Smooth muscle cell (in vitro differentiated cells): ENCODE measurements at regions not wholly inside any gene's neighbourhood (a gene's known extent, or its start where the extent isn't known, plus 50 kb on each side); places are given as distances from the start of the nearest gene placed in this dataset.

ENCODE experiments used
- DNase-seq: peaks from one replicate; lab custom pipeline; 2025; ENCODE audit not compliant: unreplicated experiment; lab: John Stamatoyannopoulos, UW
- H2AFZ ChIP-seq: fragments of 200-600 bp; sonication (generic); 2 replicates; pipeline ENCODE4 v1.6.0; 2016; ENCODE audit warnings: antibody characterized with exemption, low read depth, mild to moderate bottlenecking
- H3F3A ChIP-seq: fragments of 200-600 bp; sonication (generic); 2 replicates; pipeline ENCODE4 v1.6.0; 2017; ENCODE audit warnings: antibody characterized with exemption, low read depth
- H3K27ac ChIP-seq: fragments of 200-600 bp; sonication (generic); 2 replicates; pipeline ENCODE4 v1.5.1; 2016; ENCODE audit warnings: low read depth, mild to moderate bottlenecking
- H3K27me3 ChIP-seq: fragments of 200-600 bp; sonication (generic); 2 replicates; pipeline ENCODE4 v1.6.1; 2016; ENCODE audit warnings: low read depth, mild to moderate bottlenecking
- H3K36me3 ChIP-seq: fragments of 200-600 bp; sonication (generic); 2 replicates; pipeline ENCODE4 v1.5.1; 2016; ENCODE audit warnings: low read depth
- H3K4me1 ChIP-seq: fragments of 200-600 bp; sonication (generic); 2 replicates; pipeline ENCODE4 v1.5.1; 2016; ENCODE audit warnings: low read depth
- H3K4me2 ChIP-seq: fragments of 200-600 bp; sonication (generic); 2 replicates; pipeline ENCODE4 v1.6.0; 2016; ENCODE audit warnings: mild to moderate bottlenecking
- H3K4me3 ChIP-seq: fragments of 200-600 bp; sonication (generic); 2 replicates; pipeline ENCODE4 v1.5.1; 2016; ENCODE audit warnings: mild to moderate bottlenecking
- H3K79me2 ChIP-seq: fragments of 200-600 bp; sonication (generic); 2 replicates; pipeline ENCODE4 v1.6.0; 2016; ENCODE audit warnings: low read depth, mild to moderate bottlenecking
- H3K9ac ChIP-seq: fragments of 200-600 bp; sonication (generic); 2 replicates; pipeline ENCODE4 v1.6.0; 2016; ENCODE audit warnings: low read depth
- H3K9me3 ChIP-seq: fragments of 200-600 bp; sonication (generic); replicated peaks from 2 replicates; pipeline ENCODE4 v1.5.1; 2016; ENCODE audit warnings: low read depth
- H4K20me1 ChIP-seq: fragments of 200-600 bp; sonication (generic); 2 replicates; pipeline ENCODE4 v1.6.0; 2016; ENCODE audit warnings: low read depth
- CTCF ChIP-seq: fragments of 200-600 bp; sonication (generic); IDR thresholded peaks from 2 replicates; pipeline ENCODE4 v1.5.1; 2017; ENCODE audit warnings: borderline replicate concordance, mild to moderate bottlenecking, antibody characterized with exemption; ENCODE audit not compliant: insufficient read depth, poor library complexity, severe bottlenecking
- WGBS: methylation state at CpG from one replicate; pipeline ENCODE4 v1.1.7; 2016; ENCODE audit warnings: low lambda C conversion rate; 5-methylcytosine and 5-hydroxymethylcytosine counted together

DNA sequence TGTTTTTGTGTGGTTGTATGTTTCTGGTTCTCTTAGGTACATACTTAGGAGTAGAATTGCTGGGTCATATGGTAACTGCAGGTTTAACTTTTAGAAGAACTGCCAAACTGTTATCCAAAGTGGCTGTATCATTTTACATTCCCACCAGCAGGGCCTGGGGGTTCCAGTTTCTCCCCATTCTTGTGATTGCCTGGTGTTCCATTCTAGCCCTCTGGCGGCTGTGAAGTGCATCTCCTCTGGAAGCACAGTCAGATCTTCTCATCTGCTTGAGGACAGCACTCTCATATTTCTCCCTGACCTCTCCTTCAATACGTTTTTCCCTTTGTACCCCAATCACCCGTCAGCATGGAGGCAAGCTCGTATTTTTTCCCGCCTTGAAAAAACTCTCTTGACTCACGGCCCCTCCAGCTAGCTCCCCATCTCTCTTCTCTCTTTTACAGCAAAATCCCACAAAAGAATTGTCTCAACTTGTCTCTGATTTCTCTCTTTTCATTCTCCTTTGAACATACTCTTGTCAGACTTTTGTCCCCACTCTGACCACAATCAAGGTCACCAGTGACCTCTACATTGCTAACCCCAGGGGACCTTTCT lies 56.8 kb upstream of the THY1 start:
- Histone ChIP-seq H3K79me2 (no peaks in the 10 kb centered on the region), H3K4me3 (no peak overlapping the region), H3K4me1 (no peaks in the 10 kb centered on the region), H2AFZ (no peak overlapping the region), H3K27ac (no peak overlapping the region), H3K27me3 (no peaks in the 10 kb centered on the region), H3F3A (no peaks in the 10 kb centered on the region), H3K36me3 (no peaks in the 10 kb centered on the region), H4K20me1 (no peaks in the 10 kb centered on the region), H3K9ac (no peak overlapping the region), H3K4me2 (no peak overlapping the region), H3K9me3 (no peaks in the 10 kb centered on the region)
- 53% methylated on average over 6 of the region's 6 CpGs for WGBS
- no peak for DNase-seq
- TF ChIP-seq CTCF: peak; percentile 58

- Histone ChIP-seq H3K27me3 (no peaks in the 10 kb centered on the region), H3K9ac (no peak overlapping the region), H2AFZ (no peak overlapping the region), H4K20me1 (no peaks in the 10 kb centered on the region), H3K4me1 (no peaks in the 10 kb centered on the region), H3F3A (no peaks in the 10 kb centered on the region), H3K4me3 (no peak overlapping the region), H3K27ac (no peak overlapping the region), H3K9me3 (no peaks in the 10 kb centered on the region), H3K79me2 (no peaks in the 10 kb centered on the region), H3K4me2 (no peak overlapping the region), H3K36me3 (no peaks in the 10 kb centered on the region)
- no peak for TF ChIP-seq CTCF
- DNase-seq: no peak
- 70% methylated on average over 4 of the region's 4 CpGs for WGBS
Measured at GRCh38 chr11:119478711-119479285, 55.8 kb upstream of the THY1 start.

DNA sequence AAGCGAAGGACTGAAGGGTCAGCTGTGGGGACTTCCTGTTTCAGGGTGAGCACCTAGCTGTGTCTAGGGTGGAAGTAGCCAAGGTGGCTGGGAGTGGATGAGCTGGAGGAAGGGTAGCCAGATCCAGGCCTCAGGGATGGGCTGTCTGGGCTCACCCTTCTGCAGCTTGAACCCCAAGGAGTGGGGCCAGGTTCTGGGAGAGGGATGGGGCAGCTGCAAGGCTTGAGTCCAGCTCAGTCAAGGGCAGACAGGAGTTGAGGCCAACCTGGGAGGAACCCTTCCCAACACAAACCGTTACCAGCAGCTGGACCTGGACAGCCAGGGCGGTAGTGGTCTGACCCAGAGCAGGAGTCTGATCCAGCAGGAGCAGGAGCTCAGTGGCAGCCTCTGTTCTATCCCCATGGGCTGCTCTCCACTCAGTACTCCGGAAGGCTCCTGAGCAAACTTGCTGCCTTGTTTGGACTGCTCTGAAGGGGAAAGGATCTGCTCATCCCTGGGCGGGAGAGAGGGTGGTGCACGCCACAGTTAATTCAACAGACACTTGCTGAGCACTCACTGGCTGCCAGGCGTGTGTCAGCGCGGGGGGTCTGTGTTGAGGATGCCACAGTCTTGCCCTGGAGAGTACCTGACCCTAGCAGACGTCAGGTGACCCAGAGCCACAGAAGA lies 53.8 kb upstream of the THY1 start:
- Histone ChIP-seq H3K9ac (no peak overlapping the region), H3K27ac (no peak overlapping the region), H3K27me3 (no peaks in the 10 kb centered on the region), H3K9me3 (no peaks in the 10 kb centered on the region), H3K79me2 (no peaks in the 10 kb centered on the region), H3K36me3 (no peaks in the 10 kb centered on the region), H4K20me1 (no peaks in the 10 kb centered on the region), H3F3A (no peaks in the 10 kb centered on the region), H2AFZ (no peak overlapping the region), H3K4me3 (no peak overlapping the region), H3K4me2 (no peak overlapping the region), H3K4me1 (no peaks in the 10 kb centered on the region)
- WGBS: 82% methylated on average over 10 of the region's 10 CpGs
- no peak for TF ChIP-seq CTCF
- no peak for DNase-seq
